IPS-15b (cell line): ENCODE measurements at regions not wholly inside any gene's neighbourhood (a gene's known extent, or its start where the extent isn't known, plus 50 kb on each side); places are given as distances from the start of the nearest gene placed in this dataset.

Source experiments
- H3K27me3 ChIP-seq: one replicate; pipeline ENCODE4 v1.6.1; 2013; ENCODE audit warnings: low read length; ENCODE audit not compliant: control insufficient read depth, insufficient read depth
- H3K36me3 ChIP-seq: one replicate; pipeline ENCODE4 v1.6.1; 2013; ENCODE audit warnings: low read length; ENCODE audit not compliant: control insufficient read depth, insufficient read depth
- H3K4me1 ChIP-seq: one replicate; pipeline ENCODE4 v1.6.1; 2013; ENCODE audit warnings: mild to moderate bottlenecking, low read length; ENCODE audit not compliant: control insufficient read depth, insufficient read depth
- H3K4me3 ChIP-seq: one replicate; pipeline ENCODE4 v1.5.1; 2013; ENCODE audit warnings: low read depth, low read length
- H3K9ac ChIP-seq: one replicate; pipeline ENCODE4 v1.6.1; 2013; ENCODE audit warnings: low read depth, mild to moderate bottlenecking, low read length
- H3K9me3 ChIP-seq: one replicate; pipeline ENCODE4 v1.6.1; 2013; ENCODE audit warnings: mild to moderate bottlenecking, low read length; ENCODE audit not compliant: control insufficient read depth, insufficient read depth

GRCh38 chr11:69879729-69880005 is 60.5 kb upstream of the FGF3 start:
- no peak overlapping the region for H3K9ac ChIP-seq
- no peaks in the 10 kb centered on the region for H3K4me1 ChIP-seq
- H3K9me3 ChIP-seq = no peaks in the 10 kb centered on the region
- H3K4me3 ChIP-seq = no peak overlapping the region
- H3K36me3 ChIP-seq = no peaks in the 10 kb centered on the region
- H3K27me3 ChIP-seq = no peaks in the 10 kb centered on the region

- H3K9me3 ChIP-seq = no peaks in the 10 kb centered on the region
Observed at GRCh38 chr11:69880041-69880825, 61.0 kb upstream of the FGF3 start.

GRCh38 chr11:69880826-69881445 is 61.7 kb upstream of the FGF3 start:
- no peaks in the 10 kb centered on the region for H3K27me3 ChIP-seq
- no peaks in the 10 kb centered on the region for H3K36me3 ChIP-seq
- H3K9me3 ChIP-seq = no peaks in the 10 kb centered on the region
- H3K4me1 ChIP-seq = no peaks in the 10 kb centered on the region
- H3K4me3 ChIP-seq = no peak overlapping the region
- H3K9ac ChIP-seq = no peak overlapping the region

More at GRCh38 chr11:69880041-69880825, 61.0 kb upstream of the FGF3 start:
- Histone ChIP-seq H3K4me1 (no peaks in the 10 kb centered on the region), H3K4me3 (no peak overlapping the region), H3K27me3 (no peaks in the 10 kb centered on the region), H3K36me3 (no peaks in the 10 kb centered on the region), H3K9ac (no peak overlapping the region)

GRCh38 chr11:69881467-69882269 is 62.5 kb upstream of the FGF3 start:
- Histone ChIP-seq H3K9me3 (no peaks in the 10 kb centered on the region), H3K4me1 (no peaks in the 10 kb centered on the region), H3K27me3 (no peaks in the 10 kb centered on the region), H3K4me3 (no peak overlapping the region), H3K9ac (no peak overlapping the region), H3K36me3 (no peaks in the 10 kb centered on the region)

GRCh38 chr11:69882270-69882608 is 63.0 kb upstream of the FGF3 start:
- no peak overlapping the region for H3K4me3 ChIP-seq
- H3K9me3 ChIP-seq = no peaks in the 10 kb centered on the region
- no peaks in the 10 kb centered on the region for H3K4me1 ChIP-seq
- H3K27me3 ChIP-seq = no peaks in the 10 kb centered on the region
- no peaks in the 10 kb centered on the region for H3K36me3 ChIP-seq
- no peak overlapping the region for H3K9ac ChIP-seq

GRCh38 chr11:69883292-69884255 is 64.4 kb upstream of the FGF3 start:
- Histone ChIP-seq H3K27me3 (no peaks in the 10 kb centered on the region), H3K9me3 (no peaks in the 10 kb centered on the region), H3K36me3 (no peaks in the 10 kb centered on the region), H3K4me3 (no peak overlapping the region), H3K9ac (no peak overlapping the region), H3K4me1 (no peaks in the 10 kb centered on the region)

- no peaks in the 10 kb centered on the region for H3K36me3 ChIP-seq
- H3K4me3 ChIP-seq = no peak overlapping the region
- H3K27me3 ChIP-seq = no peaks in the 10 kb centered on the region
- H3K9me3 ChIP-seq = no peaks in the 10 kb centered on the region
- H3K4me1 ChIP-seq = peaks cover 1% of the 10 kb centered on the region
- no peak overlapping the region for H3K9ac ChIP-seq
Observed at GRCh38 chr11:69884286-69884685, 65.1 kb upstream of the FGF3 start.

GRCh38 chr11:69884751-69885150 is 65.5 kb upstream of the FGF3 start:
- Histone ChIP-seq H3K9ac (no peak overlapping the region), H3K27me3 (peaks cover under 1% of the 10 kb centered on the region)

GRCh38 chr11:69887330-69887729 is 68.1 kb upstream of the FGF3 start:
- Histone ChIP-seq H3K9me3 (no peaks in the 10 kb centered on the region), H3K9ac (no peak overlapping the region), H3K27me3 (peaks cover 17% of the 10 kb centered on the region), H3K4me3 (no peak overlapping the region), H3K36me3 (no peaks in the 10 kb centered on the region), H3K4me1 (peaks cover 7% of the 10 kb centered on the region)

More at GRCh38 chr11:69884751-69885150, 65.5 kb upstream of the FGF3 start:
- no peak overlapping the region for H3K4me3 ChIP-seq
- no peaks in the 10 kb centered on the region for H3K36me3 ChIP-seq
- peaks cover 2% of the 10 kb centered on the region for H3K4me1 ChIP-seq
- H3K9me3 ChIP-seq = no peaks in the 10 kb centered on the region

- no peak overlapping the region for H3K4me3 ChIP-seq
- peaks cover 17% of the 10 kb centered on the region for H3K27me3 ChIP-seq
- H3K9me3 ChIP-seq = no peaks in the 10 kb centered on the region
- no peak overlapping the region for H3K9ac ChIP-seq
- peaks cover 7% of the 10 kb centered on the region for H3K4me1 ChIP-seq
- no peaks in the 10 kb centered on the region for H3K36me3 ChIP-seq
Observed at GRCh38 chr11:69887841-69888427, 68.7 kb upstream of the FGF3 start.
